NCI-H82 treated with DMSO at 0.1 percent for 48 hours (cell line): ENCODE measurements at regions not wholly inside any gene's neighbourhood (a gene's known extent, or its start where the extent isn't known, plus 50 kb on each side); places are given as distances from the start of the nearest gene placed in this dataset.

Experiments
- DNase-seq: peaks from one replicate; lab custom pipeline; 2025; ENCODE audit not compliant: unreplicated experiment; lab: John Stamatoyannopoulos, UW

- DNase-seq: no peak
Observed at GRCh38 chr6:5946701-5947100, 60.0 kb downstream of the NRN1 start.

- DNase-seq: no peak
Observed at GRCh38 chr6:5946181-5946580, 60.5 kb downstream of the NRN1 start.

- DNase-seq: no peak
Observed at GRCh38 chr6:5943591-5943990, 63.1 kb downstream of the NRN1 start.

- DNase-seq: no peak
Observed at GRCh38 chr6:5942591-5942990, 64.1 kb downstream of the NRN1 start.

- no peak for DNase-seq
Observed at GRCh38 chr6:5941188-5941587, 65.5 kb downstream of the NRN1 start.

- no peak for DNase-seq
Observed at GRCh38 chr6:5938934-5939333, 67.8 kb downstream of the NRN1 start.

- DNase-seq: no peak
Observed at GRCh38 chr6:5937936-5938706, 68.6 kb downstream of the NRN1 start.

GRCh38 chr6:5937169-5937909, 69.4 kb downstream of the NRN1 start:
- DNase-seq: no peak

GRCh38 chr6:5936631-5937030, 70.1 kb downstream of the NRN1 start:
- no peak for DNase-seq

- no peak for DNase-seq
Observed at GRCh38 chr6:5936140-5936539, 70.6 kb downstream of the NRN1 start.

- DNase-seq: no peak
Observed at GRCh38 chr6:5930968-5931367, 75.8 kb downstream of the NRN1 start.

- DNase-seq: no peak
Observed at GRCh38 chr6:5930143-5930770, 76.5 kb downstream of the NRN1 start.

GRCh38 chr6:5923840-5924239, 82.9 kb downstream of the NRN1 start:
- no peak for DNase-seq

- no peak for DNase-seq
Observed at GRCh38 chr6:5922230-5922629, 84.5 kb downstream of the NRN1 start.

- DNase-seq: no peak
Observed at GRCh38 chr6:5909721-5910120, 97.0 kb downstream of the NRN1 start.

- no peak for DNase-seq
Observed at GRCh38 chr6:5906842-5907241, 99.9 kb downstream of the NRN1 start.

- DNase-seq: no peak
Observed at GRCh38 chr6:5906340-5906670, 100.4 kb downstream of the NRN1 start.

GRCh38 chr6:5905431-5906339, 101.0 kb downstream of the NRN1 start:
- no peak for DNase-seq

- no peak for DNase-seq
Observed at GRCh38 chr6:5904532-5904931, 102.2 kb downstream of the NRN1 start.

GRCh38 chr6:5899216-5900045, 107.3 kb downstream of the NRN1 start:
- no peak for DNase-seq
